Breast epithelium (tissue), 3 donors: ENCODE measurements at regions not wholly inside any gene's neighbourhood (a gene's known extent, or its start where the extent isn't known, plus 50 kb on each side); places are given as distances from the start of the nearest gene placed in this dataset.

Experiments
- POLR2AphosphoS5 ChIP-seq, 3 donors: sonication (generic); formaldehyde crosslinking; IDR thresholded peaks; one replicate each; pipeline ENCODE4 v1.6.1; 2017; ENCODE audit warnings: antibody characterized with exemption in 3 of 3
- TF ChIP-seq, protein P1 (sequence below), 3 donors: fragments of 450-650 bp; IDR thresholded peaks; one replicate each; pipeline ENCODE4 v1.5.1; 2016 to 2017; ENCODE audit warnings: antibody characterized with exemption in 3 of 3, mild to moderate bottlenecking in 3 of 3, moderate library complexity in 3 of 3

DNA sequence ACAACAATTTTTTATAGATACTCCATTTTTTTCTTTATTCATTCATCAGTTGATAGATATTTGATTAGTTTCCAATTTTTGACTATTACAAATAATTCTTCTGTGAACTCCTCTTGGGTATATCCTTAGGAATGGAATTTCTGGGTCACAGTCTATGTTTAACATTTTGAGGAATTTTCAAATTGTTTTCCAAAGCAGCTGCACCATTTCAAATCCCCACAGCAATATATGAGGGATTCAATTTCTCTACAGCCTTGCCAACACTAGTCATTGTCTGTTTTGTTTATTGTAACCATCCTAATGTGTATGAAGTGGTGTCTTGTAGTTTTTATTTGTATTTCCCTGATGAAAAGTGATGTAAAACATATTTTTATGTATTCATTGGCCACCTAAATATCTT is 320.3 kb upstream of the DEFB112 start:
- TF ChIP-seq, protein P1, sequence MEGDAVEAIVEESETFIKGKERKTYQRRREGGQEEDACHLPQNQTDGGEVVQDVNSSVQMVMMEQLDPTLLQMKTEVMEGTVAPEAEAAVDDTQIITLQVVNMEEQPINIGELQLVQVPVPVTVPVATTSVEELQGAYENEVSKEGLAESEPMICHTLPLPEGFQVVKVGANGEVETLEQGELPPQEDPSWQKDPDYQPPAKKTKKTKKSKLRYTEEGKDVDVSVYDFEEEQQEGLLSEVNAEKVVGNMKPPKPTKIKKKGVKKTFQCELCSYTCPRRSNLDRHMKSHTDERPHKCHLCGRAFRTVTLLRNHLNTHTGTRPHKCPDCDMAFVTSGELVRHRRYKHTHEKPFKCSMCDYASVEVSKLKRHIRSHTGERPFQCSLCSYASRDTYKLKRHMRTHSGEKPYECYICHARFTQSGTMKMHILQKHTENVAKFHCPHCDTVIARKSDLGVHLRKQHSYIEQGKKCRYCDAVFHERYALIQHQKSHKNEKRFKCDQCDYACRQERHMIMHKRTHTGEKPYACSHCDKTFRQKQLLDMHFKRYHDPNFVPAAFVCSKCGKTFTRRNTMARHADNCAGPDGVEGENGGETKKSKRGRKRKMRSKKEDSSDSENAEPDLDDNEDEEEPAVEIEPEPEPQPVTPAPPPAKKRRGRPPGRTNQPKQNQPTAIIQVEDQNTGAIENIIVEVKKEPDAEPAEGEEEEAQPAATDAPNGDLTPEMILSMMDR (IDR thresholded peaks at IDR 0.05): no peak
- no peak for TF ChIP-seq POLR2AphosphoS5 (IDR thresholded peaks at IDR 0.05)
